ENCODE measurements at regions not wholly inside any gene's neighbourhood (a gene's known extent, or its start where the extent isn't known, plus 50 kb on each side); places are given as distances from the start of the nearest gene placed in this dataset.
"Not testable (repeated sequence)": the region's sequence is repeated elsewhere in the genome, so short reads cannot be mapped to it uniquely, and the experiment has no call there.

GRCh38 chr3:130184152-130185024 is 102.8 kb downstream of the ALG1L2 start:
- not testable (repeated sequence) for H3K27ac ChIP-seq (ENCODE audit: low read depth, low read length); H3K4me3 ChIP-seq (ENCODE audit: low read depth in 1 of 5, low read length in 5 of 5); H3K9me3 ChIP-seq (ENCODE audit: control insufficient read depth in 5 of 5, low read length in 5 of 5)

GRCh38 chr3:130201272-130201671 is 119.6 kb downstream of the ALG1L2 start:
- not testable (repeated sequence) for H3K4me3 ChIP-seq (ENCODE audit: low read depth in 1 of 5, low read length in 5 of 5); H3K36me3 ChIP-seq (ENCODE audit: control insufficient read depth in 5 of 5, insufficient read depth in 5 of 5, low read length in 5 of 5); H3K9ac ChIP-seq (ENCODE audit: low read length in 5 of 5); H3K9me3 ChIP-seq (ENCODE audit: control insufficient read depth in 5 of 5, low read length in 5 of 5); H3K4me1 ChIP-seq (ENCODE audit: control insufficient read depth in 5 of 5, insufficient read depth in 5 of 5, low read length in 5 of 5); H3K27ac ChIP-seq (ENCODE audit: low read depth, low read length); H3K27me3 ChIP-seq (ENCODE audit: control insufficient read depth in 5 of 5, insufficient read depth in 4 of 5, low read length in 5 of 5)

More at GRCh38 chr3:130184152-130185024, 102.8 kb downstream of the ALG1L2 start:
- H3K9ac ChIP-seq (ENCODE audit: low read length in 5 of 5); H3K27me3 ChIP-seq (ENCODE audit: control insufficient read depth in 5 of 5, insufficient read depth in 4 of 5, low read length in 5 of 5); H3K4me1 ChIP-seq (ENCODE audit: control insufficient read depth in 5 of 5, insufficient read depth in 5 of 5, low read length in 5 of 5); H3K36me3 ChIP-seq (ENCODE audit: control insufficient read depth in 5 of 5, insufficient read depth in 5 of 5, low read length in 5 of 5): not testable (repeated sequence)

GRCh38 chr3:130203633-130204032 is 122.0 kb downstream of the ALG1L2 start:
- not testable (repeated sequence) for H3K4me3 ChIP-seq (ENCODE audit: low read depth in 1 of 5, low read length in 5 of 5); H3K36me3 ChIP-seq (ENCODE audit: control insufficient read depth in 5 of 5, insufficient read depth in 5 of 5, low read length in 5 of 5); H3K9me3 ChIP-seq (ENCODE audit: control insufficient read depth in 5 of 5, low read length in 5 of 5); H3K27ac ChIP-seq (ENCODE audit: low read depth, low read length); H3K9ac ChIP-seq (ENCODE audit: low read length in 5 of 5); H3K27me3 ChIP-seq (ENCODE audit: control insufficient read depth in 5 of 5, insufficient read depth in 4 of 5, low read length in 5 of 5); H3K4me1 ChIP-seq (ENCODE audit: control insufficient read depth in 5 of 5, insufficient read depth in 5 of 5, low read length in 5 of 5)

GRCh38 chr3:130227540-130227939 is 117.9 kb upstream of the COL6A5 start:
- no peaks in the 10 kb centered on the region for H3K36me3 ChIP-seq (ENCODE audit: control insufficient read depth in 5 of 5, insufficient read depth in 5 of 5, low read length in 5 of 5)
- H3K4me3 ChIP-seq (ENCODE audit: low read depth in 1 of 5, low read length in 5 of 5), result no peak overlapping the region
- no peaks in the 10 kb centered on the region for H3K9me3 ChIP-seq (ENCODE audit: control insufficient read depth in 5 of 5, low read length in 5 of 5)
- no peaks in the 10 kb centered on the region for H3K4me1 ChIP-seq (ENCODE audit: control insufficient read depth in 5 of 5, insufficient read depth in 5 of 5, low read length in 5 of 5)
- no peak overlapping the region for H3K9ac ChIP-seq (ENCODE audit: low read length in 5 of 5)
- H3K27me3 ChIP-seq (ENCODE audit: control insufficient read depth in 5 of 5, insufficient read depth in 4 of 5, low read length in 5 of 5), result no peaks in the 10 kb centered on the region
- no peak overlapping the region for H3K27ac ChIP-seq (ENCODE audit: low read depth, low read length)

- Histone ChIP-seq H3K4me1 (ENCODE audit: control insufficient read depth in 5 of 5, insufficient read depth in 5 of 5, low read length in 5 of 5) (no peaks in the 10 kb centered on the region), H3K27ac (ENCODE audit: low read depth, low read length) (no peak overlapping the region), H3K36me3 (ENCODE audit: control insufficient read depth in 5 of 5, insufficient read depth in 5 of 5, low read length in 5 of 5) (no peaks in the 10 kb centered on the region), H3K4me3 (ENCODE audit: low read depth in 1 of 5, low read length in 5 of 5) (no peak overlapping the region), H3K9me3 (ENCODE audit: control insufficient read depth in 5 of 5, low read length in 5 of 5) (no peaks in the 10 kb centered on the region), H3K9ac (ENCODE audit: low read length in 5 of 5) (no peak overlapping the region), H3K27me3 (ENCODE audit: control insufficient read depth in 5 of 5, insufficient read depth in 4 of 5, low read length in 5 of 5) (no peaks in the 10 kb centered on the region)
These were observed 102.5 kb upstream of the COL6A5 start for GRCh38 chr3:130242850-130243569.

GRCh38 chr3:130243808-130244207 is 101.7 kb upstream of the COL6A5 start:
- Histone ChIP-seq H3K4me1 (ENCODE audit: control insufficient read depth in 5 of 5, insufficient read depth in 5 of 5, low read length in 5 of 5) (no peaks in the 10 kb centered on the region), H3K27me3 (ENCODE audit: control insufficient read depth in 5 of 5, insufficient read depth in 4 of 5, low read length in 5 of 5) (no peaks in the 10 kb centered on the region), H3K9ac (ENCODE audit: low read length in 5 of 5) (no peak overlapping the region), H3K9me3 (ENCODE audit: control insufficient read depth in 5 of 5, low read length in 5 of 5) (no peaks in the 10 kb centered on the region), H3K4me3 (ENCODE audit: low read depth in 1 of 5, low read length in 5 of 5) (no peak overlapping the region), H3K36me3 (ENCODE audit: control insufficient read depth in 5 of 5, insufficient read depth in 5 of 5, low read length in 5 of 5) (no peaks in the 10 kb centered on the region), H3K27ac (ENCODE audit: low read depth, low read length) (no peak overlapping the region)

GRCh38 chr3:130250982-130251381 is 94.5 kb upstream of the COL6A5 start:
- Histone ChIP-seq H3K36me3 (ENCODE audit: control insufficient read depth in 5 of 5, insufficient read depth in 5 of 5, low read length in 5 of 5) (no peaks in the 10 kb centered on the region), H3K4me1 (ENCODE audit: control insufficient read depth in 5 of 5, insufficient read depth in 5 of 5, low read length in 5 of 5) (no peaks in the 10 kb centered on the region), H3K27me3 (ENCODE audit: control insufficient read depth in 5 of 5, insufficient read depth in 4 of 5, low read length in 5 of 5) (no peaks in the 10 kb centered on the region), H3K9me3 (ENCODE audit: control insufficient read depth in 5 of 5, low read length in 5 of 5) (no peaks in the 10 kb centered on the region), H3K4me3 (ENCODE audit: low read depth in 1 of 5, low read length in 5 of 5) (no peak overlapping the region), H3K9ac (ENCODE audit: low read length in 5 of 5) (no peak overlapping the region), H3K27ac (ENCODE audit: low read depth, low read length) (no peak overlapping the region)

GRCh38 chr3:130255442-130255841 is 90.0 kb upstream of the COL6A5 start:
- Histone ChIP-seq H3K4me3 (ENCODE audit: low read depth in 1 of 5, low read length in 5 of 5) (no peak overlapping the region), H3K4me1 (ENCODE audit: control insufficient read depth in 5 of 5, insufficient read depth in 5 of 5, low read length in 5 of 5) (peaks cover 0 to 4% (median 0%) of the 10 kb centered on the region in 5 donors), H3K27ac (ENCODE audit: low read depth, low read length) (no peak overlapping the region), H3K27me3 (ENCODE audit: control insufficient read depth in 5 of 5, insufficient read depth in 4 of 5, low read length in 5 of 5) (peaks cover 0 to 7% (median 0%) of the 10 kb centered on the region in 5 donors), H3K9ac (ENCODE audit: low read length in 5 of 5) (no peak overlapping the region), H3K36me3 (ENCODE audit: control insufficient read depth in 5 of 5, insufficient read depth in 5 of 5, low read length in 5 of 5) (no peaks in the 10 kb centered on the region), H3K9me3 (ENCODE audit: control insufficient read depth in 5 of 5, low read length in 5 of 5) (no peaks in the 10 kb centered on the region)

- peaks cover 0 to 7% (median 0%) of the 10 kb centered on the region in 5 donors for H3K27me3 ChIP-seq (ENCODE audit: control insufficient read depth in 5 of 5, insufficient read depth in 4 of 5, low read length in 5 of 5)
- H3K27ac ChIP-seq (ENCODE audit: low read depth, low read length), result no peak overlapping the region
- no peaks in the 10 kb centered on the region for H3K9me3 ChIP-seq (ENCODE audit: control insufficient read depth in 5 of 5, low read length in 5 of 5)
- no peak overlapping the region for H3K9ac ChIP-seq (ENCODE audit: low read length in 5 of 5)
- H3K4me3 ChIP-seq (ENCODE audit: low read depth in 1 of 5, low read length in 5 of 5), result no peak overlapping the region
- peaks cover 0 to 4% (median 0%) of the 10 kb centered on the region in 5 donors for H3K4me1 ChIP-seq (ENCODE audit: control insufficient read depth in 5 of 5, insufficient read depth in 5 of 5, low read length in 5 of 5)
- H3K36me3 ChIP-seq (ENCODE audit: control insufficient read depth in 5 of 5, insufficient read depth in 5 of 5, low read length in 5 of 5), result no peaks in the 10 kb centered on the region
These were observed 88.6 kb upstream of the COL6A5 start for GRCh38 chr3:130256821-130257340.

- H3K4me1 ChIP-seq (ENCODE audit: control insufficient read depth in 5 of 5, insufficient read depth in 5 of 5, low read length in 5 of 5), result peaks cover 0 to 4% (median 0%) of the 10 kb centered on the region in 5 donors
- no peaks in the 10 kb centered on the region for H3K9me3 ChIP-seq (ENCODE audit: control insufficient read depth in 5 of 5, low read length in 5 of 5)
- H3K36me3 ChIP-seq (ENCODE audit: control insufficient read depth in 5 of 5, insufficient read depth in 5 of 5, low read length in 5 of 5), result no peaks in the 10 kb centered on the region
- no peak overlapping the region for H3K4me3 ChIP-seq (ENCODE audit: low read depth in 1 of 5, low read length in 5 of 5)
- no peak overlapping the region for H3K9ac ChIP-seq (ENCODE audit: low read length in 5 of 5)
- no peak overlapping the region for H3K27ac ChIP-seq (ENCODE audit: low read depth, low read length)
- H3K27me3 ChIP-seq (ENCODE audit: control insufficient read depth in 5 of 5, insufficient read depth in 4 of 5, low read length in 5 of 5), result peaks cover 0 to 7% (median 0%) of the 10 kb centered on the region in 5 donors
These were observed 86.9 kb upstream of the COL6A5 start for GRCh38 chr3:130258532-130258952.
